Stimulated activated CD8-positive, alpha-beta memory T cell treated with anti-CD3 and anti-CD28 coated beads, Interleukin-4, amount 100 ng/mL, for 24 hours (primary cell): ENCODE measurements at regions not wholly inside any gene's neighbourhood (a gene's known extent, or its start where the extent isn't known, plus 50 kb on each side); places are given as distances from the start of the nearest gene placed in this dataset.
"Not testable (repeated sequence)": the region's sequence is repeated elsewhere in the genome, so short reads cannot be mapped to it uniquely, and the experiment has no call there.

Source experiments
- DNase-seq: peaks from one replicate; pipeline ENCODE4 v3.0.0-alpha.2; 2020; ENCODE audit warnings: low read depth

DNA sequence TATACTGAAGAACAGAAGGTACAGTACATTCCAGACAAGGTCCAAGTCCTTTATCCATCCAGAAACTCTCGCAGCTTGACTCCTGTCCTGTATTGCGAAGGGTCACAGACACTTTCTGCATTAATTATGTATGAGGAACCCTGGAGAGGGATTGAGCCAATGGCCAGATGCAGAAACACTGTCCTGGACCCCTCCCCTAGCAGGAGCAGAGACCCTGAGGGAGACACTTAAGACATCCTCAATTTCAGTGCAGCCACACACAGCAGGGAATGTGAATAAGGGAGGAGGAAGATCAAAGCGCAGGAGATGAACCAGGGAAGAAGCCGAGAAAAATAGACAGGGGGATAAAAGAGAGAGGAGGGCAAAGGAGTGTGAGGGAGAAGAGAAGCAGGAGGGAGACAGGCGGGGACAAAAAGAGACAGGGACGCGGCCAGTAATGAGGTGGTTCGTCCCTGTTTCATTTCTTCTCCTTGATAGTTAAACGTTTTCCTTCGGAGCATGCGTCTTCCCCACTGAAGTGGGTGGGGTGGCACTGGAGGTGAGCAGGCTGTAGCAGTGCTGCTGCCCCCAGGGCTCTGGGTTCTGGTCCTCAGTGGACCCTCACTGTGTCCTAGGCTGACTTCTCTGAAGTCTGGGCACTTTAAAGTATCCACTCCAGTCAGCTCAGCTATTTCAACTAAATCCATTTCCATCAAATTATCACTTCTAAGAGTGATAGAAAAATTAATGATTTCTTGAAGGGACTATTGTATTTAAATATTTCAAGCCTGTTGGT is 356.4 kb upstream of the NOCT start:
- no peak for DNase-seq

DNA sequence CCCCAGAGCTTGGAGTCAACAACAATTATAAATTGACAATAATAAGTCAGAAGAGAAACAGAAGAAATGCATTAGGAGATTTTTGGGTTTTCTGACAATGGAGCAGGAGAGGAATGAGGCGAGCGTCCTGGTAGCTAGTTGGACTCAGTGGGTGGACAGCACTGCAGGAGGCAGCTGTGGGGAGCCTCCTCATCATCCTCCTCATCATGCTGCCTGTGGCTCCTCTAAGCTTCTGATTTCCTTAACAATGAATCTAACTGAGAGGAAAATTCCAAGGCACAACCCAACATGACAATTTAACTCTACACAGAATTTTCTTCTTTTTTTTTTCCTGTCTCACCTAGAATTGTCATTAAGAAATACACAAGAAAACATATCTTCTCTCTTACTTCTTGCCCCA is 357.1 kb upstream of the NOCT start:
- DNase-seq: no peak

DNA sequence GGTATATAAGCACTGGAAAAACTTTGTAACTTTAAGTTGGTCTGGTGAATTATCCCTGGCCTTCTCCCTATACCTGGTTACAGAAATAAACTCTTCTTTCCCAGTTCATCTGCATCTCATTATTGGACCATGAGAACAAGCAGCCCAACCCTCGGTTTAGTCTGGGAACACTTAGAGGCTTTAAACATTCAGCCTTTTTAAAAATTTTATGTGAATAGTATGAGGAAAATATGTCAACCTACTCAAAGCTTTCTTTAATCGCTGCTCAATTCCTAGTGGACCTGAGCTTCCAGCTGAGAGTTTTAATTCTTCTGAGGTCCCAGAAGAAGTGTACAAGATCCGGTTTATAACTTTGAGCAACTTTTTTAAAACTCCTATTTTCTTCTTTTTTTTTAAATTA is 358.6 kb upstream of the NOCT start:
- no peak for DNase-seq

DNA sequence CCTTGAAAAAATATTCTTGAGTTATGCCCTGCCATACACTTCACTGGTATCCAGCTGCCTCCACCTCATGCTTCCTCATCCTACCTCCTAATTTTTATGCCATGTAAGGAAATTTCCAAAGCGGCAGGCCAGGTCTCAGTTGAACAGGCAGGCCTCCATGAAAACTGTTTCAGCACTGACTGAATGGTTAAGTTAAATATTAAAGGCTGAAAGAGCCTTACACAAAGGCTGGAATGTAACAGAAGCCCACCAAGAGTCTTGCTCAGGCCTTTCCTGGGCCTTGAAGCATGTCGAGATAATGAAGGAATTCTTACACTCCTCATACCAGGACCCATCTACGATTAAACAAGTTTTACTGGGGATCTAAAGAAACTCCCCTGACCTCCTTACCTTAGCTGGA is 359.6 kb upstream of the NOCT start:
- no peak for DNase-seq

DNA sequence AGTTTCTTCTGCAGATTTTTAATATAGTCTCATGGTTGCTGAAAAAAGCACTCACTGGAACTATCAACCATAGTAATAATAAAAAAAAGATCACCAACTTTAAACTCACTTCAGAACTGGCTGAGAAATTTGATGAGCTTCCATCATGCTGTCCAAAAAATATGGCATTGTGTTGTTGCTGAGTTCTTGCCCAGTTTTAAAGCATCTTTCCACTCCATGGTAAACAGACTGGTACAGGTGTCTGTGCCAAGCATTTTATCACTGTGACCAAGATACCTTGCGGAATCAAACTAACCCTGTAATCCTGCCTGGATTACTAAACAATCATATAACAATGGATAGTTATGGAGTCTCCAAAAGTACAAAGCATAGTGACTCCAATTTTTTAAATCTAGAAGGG is 360.3 kb upstream of the NOCT start:
- DNase-seq: no peak

DNA sequence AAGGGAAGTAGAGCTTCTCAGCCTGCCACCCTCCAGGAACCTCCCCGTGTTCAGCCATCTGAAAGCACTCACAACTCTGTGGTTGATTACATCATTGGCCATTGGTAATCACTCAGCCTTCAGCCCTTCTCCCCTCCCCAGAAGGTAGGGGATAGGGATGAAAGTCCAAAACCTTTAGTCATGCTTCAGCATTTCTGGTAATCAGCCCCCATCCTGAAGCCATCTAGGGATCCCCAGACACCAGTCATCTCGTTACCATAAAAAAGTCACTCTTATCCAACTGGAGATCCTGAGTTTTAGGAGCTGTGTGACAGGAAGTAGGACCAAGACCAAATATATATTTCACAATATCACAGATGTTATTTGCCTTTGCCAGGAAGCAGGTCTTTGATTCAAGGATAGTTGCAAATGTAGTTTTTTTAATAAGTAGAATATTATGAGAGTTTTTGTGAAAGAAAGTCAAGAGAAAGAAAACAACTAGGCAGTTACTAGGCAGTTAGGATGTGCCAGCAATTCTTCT is 364.6 kb upstream of the NOCT start:
- DNase-seq: no peak

DNA sequence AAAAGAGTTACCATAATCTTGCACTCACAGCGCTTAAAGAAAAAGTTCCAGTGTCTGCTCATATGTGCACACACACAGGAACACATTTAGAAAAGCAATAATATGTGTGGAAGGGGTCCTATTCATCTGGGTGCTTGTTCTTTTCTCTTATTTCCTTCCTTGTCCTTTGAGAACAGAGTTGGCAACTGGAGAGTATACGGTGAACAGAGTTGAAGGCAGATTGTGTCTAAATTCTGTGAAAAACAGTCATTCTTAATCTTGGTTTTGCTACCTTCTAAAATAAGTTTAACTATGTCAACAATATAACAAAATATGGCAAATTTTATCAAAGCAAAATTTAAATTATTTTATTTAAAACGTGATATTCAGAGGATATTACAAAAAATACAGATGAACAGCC is 365.1 kb upstream of the NOCT start:
- DNase-seq: no peak

DNA sequence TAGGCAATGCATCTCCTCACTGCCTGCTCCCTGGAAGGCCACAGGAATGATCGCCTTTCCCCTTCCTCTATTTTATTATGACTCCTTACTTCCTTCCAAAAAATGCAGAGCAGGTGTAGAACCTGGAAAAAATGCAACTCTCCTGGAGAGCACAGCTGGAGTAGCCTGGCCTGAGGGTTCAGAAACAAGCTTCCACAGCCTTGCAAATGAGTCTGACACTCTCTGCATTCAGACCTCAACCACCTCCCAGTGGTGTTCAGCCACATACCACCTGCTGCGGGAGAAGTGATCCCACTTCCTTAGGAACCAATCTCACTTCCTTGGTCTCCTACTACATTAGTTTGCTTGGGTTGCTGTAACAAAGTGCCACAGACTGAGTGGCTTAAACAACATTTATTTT is 368.1 kb upstream of the NOCT start:
- no peak for DNase-seq

DNA sequence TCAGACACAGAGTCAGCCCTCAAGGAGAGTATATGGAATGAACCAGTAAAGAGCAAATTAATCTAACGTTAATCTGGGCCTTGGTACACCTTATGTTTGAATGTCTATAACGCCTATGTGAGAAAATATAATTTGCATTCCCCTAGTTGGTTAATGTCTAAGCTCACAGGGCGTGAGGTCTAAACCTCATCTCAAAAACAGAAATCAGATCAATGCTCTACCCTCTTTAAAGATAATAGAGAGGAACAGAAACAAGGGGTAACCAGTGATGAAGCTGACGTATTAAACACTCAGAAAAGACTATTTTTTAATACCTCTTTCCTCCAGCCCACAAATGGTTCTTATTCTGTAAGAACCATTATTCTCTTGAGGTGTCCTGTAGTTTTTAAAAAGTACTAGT is 369.2 kb upstream of the NOCT start:
- DNase-seq: no peak

DNA sequence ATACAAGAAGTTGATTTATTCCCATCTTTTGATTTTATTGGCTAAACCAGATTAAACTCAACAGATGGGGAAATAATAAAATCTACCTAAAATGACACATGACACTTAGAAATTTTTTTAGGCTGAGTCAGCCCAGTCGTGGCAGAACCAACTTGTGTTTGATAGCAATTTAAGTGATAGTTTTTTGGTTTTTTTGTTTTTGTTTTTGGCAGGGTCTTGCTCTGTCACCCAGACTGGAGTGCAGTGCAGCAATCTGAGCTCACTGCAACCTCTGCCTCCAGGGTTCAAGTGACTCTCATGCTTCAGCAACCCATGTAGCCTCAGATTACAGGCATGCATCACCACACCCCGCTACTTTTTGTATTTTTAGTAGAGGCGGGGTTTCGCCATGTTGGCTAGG is 370.3 kb upstream of the NOCT start:
- DNase-seq: no peak

DNA sequence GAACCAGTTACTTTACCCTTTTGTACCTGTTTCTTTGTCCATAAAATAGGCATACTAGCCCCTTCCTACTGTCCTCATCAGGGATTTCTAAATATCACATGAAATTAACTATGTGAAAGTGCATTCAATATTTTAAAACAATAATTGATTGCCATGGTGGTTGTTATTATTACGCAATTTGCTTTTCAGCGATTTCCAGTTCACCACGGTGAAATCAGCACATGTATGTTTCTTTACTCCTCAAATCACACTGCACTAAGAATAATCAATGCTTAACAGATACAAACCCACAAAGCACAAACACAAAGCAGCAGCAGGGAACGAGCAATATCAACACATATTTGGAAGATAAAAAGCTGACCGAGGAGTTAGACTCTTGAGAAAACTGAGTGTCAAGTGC is 371.3 kb upstream of the NOCT start:
- DNase-seq: no peak

DNA sequence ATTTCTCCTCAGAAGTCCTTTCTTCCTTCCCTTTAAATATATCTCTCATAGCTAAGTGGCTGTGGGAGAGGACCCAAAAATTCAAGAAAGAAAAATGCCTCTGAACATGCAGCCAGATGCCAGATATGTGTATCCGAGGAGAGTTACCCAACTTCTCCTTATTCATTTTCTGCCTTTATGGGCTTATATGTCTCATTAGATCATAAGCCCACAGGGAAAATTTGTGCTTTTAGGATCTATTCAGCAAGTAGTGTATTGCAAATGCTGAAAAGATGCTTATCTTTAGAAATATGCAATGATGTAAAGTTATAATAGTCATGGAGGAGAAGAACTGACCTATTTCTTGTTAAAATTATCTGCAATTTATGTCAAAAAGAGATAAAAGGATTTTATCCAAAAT is 371.8 kb upstream of the NOCT start:
- DNase-seq: no peak

DNA sequence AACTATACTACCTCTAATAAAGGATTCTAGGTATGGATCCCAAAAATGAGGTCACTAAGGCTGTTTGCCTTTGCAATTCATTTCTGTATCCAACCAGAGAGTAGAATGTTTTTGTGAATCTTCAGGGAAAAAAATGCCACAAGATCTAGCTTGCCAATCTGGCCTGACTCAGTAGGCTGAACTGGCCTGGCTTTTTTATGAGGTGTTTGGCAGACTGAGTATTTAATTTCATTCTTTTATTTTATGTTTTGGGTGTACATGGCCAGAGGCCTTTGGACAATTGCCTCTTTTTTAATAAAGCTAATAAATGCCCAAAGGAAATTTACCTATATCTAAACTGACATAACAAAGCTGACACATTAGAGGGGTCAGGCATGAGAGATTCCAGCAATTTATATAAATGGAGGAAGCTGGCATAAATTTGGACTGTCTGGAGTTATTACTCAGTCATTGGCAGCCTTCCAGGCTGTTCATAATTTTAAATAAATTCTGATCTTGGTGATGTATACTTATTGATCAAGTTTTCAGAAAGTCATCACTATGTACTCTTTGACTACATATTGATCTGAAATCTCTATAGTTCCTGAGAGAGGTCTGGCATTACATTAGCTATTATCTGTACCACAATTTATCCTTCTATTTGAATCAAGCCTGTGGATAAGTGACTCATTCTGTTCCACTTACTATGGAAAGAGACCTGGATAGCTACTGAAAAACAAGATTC is 376.4 kb upstream of the NOCT start:
- no peak for DNase-seq

DNA sequence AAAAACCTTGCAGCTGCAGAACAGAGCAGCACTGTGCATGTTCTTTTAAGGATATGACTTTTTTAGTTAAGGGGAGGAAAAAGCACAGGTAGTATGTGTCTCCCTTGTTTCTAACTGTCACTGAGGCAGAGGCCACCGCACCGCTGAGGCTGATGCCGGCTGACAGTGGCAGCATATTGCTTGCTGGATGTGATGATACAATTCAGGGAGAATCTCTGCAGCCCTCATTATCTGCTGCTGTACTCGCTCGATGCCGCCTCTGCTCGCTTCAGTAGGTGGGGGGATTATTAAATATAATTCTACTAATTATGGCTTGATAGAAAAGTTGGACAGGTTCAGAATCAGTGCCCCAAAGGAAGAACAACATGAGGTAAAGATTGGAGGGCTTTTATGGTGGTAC is 378.8 kb upstream of the NOCT start:
- DNase-seq: no peak

DNA sequence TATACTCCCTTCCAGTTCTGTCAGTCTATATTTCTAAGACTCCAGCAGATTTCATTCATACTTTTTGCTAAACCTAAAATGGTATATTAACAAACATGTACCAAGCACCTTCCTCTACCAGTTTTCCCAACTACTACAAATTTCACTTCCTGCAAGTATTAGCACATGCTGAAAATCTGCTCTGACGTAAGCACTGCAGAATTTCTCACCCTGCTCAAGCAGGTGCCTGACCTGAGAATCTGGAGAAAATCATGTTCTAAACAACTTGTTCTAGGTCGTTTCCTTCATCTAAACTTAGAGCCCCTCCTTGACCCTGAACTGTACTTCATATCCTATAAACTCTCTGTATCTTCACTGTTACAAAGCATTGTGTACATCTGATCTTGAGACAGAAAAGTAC is 380.7 kb upstream of the NOCT start:
- no peak for DNase-seq

DNA sequence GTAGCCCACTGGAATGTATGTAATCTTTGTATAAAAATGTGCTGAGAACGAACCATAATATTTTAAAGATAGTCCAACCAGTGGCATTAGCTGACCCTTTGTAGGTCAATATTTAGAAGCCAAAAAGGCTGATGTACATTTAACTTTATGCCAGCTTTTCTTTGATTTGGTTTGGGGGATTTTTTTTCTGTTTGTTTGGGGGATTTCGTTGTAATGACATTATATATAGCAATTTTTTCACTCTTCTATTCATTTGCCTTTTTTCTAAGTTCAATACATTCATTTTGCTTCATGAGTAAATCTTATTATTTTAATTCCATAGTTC is 382.0 kb upstream of the NOCT start:
- no peak for DNase-seq

DNA sequence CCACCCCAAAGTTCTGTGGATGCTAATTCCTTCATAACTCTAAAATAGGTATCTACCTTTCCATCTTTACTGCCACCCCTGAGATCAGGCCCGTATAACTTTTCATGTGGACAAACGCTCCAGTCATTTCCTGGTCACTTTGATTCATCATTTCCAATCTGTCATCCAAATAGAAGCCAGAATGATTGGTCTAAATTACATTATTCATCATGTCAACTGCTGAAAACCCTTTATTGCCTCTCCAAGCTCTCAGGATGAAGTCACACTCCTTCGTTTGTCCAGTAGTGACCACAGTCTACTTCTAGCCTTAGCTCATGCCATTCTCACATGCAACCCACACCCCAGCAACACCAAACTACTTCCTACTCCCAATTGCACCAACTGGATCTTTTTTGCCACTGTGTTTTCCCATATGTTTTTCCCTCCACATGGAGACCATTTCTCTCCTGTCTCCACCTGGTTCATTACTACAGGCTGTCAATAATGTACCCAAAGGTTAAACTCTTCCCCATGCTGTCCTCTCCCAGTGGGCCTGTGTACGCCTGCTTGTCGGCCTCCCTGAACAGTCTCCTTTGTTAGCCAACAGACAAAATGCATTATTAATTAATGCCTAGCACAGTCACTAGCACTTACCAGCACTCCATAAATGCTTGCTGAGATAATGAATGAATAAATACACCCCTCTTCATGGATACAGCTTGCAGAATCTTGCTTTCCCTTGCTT is 382.6 kb upstream of the NOCT start:
- no peak for DNase-seq

DNA sequence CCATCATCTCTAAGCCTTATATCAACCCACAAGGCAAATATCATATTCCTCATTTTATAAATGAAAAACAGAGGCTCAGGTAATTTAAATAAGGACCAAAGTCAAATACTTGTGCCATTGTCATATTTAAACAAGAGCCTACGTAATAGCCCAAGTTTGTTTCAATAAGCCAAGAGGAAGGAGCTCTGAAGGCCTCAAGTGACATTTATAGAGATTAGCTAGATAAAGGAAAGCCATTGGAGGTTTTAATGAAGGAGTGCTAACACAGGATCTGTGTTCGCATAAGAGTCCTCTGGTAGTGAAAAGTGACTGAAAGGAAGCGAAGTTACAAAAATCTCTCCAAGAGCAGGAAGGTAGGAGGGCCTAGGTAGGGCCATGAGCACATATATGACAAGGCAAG is 384.9 kb upstream of the NOCT start:
- DNase-seq: no peak

DNA sequence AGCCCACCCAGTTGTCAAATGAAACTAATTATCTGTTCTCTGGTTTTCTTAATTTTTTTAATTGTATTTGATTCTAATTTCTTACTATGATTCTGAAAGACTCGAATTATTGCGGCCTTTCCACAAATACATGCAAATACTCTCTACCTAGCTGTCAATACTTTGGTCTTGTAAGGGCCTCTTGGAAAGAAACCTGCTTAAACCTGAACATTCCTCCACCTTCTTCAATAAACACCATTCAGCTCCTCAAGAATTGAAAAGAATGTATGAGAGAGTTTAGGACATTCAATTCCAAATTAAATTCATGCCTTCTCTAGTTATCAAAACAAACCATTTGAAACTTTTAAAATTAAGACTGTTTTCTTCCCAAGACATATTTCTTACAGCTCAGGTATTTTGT is 385.9 kb upstream of the NOCT start:
- no peak for DNase-seq

DNA sequence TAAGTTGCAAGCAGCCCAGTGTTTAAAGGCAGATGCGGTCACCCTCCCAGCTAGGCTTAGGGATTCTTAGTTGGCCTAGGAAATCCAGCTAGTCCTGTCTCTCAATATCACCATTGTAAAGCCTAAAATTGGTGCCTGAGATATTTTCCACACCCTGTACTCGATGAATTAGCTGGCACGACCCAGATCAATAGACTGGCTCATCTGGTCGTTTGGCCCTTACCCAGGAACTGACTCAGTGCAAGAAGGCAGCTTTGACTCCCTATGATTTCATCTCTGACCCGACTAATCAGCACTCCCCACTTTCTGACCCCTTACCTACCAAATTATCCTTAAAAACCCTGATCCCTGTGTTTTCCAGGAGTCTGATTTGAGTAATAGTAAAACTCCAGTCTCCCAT is 384.9 kb upstream of the SLC7A11 start:
- no peak for DNase-seq

DNA sequence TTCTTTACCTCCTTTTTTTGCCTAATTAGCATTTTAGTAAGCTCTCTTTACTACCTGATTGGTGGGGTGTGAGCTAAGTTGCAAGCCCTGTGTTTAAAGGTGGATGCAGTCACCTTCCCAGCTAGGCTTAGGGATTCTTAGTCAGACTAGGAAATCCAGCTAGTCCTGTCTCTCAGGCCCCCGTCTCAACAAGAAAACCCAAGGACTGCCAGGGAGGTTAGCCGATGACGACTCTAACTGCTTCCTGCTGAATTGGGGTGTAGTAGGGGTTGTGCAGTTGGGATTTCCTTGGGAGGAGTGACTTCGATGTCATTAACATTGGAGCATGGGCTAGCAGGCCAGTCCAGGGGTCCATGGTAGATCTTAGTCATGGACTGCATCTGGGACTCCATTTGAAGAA is 380.2 kb upstream of the SLC7A11 start:
- DNase-seq: not testable (repeated sequence)

DNA sequence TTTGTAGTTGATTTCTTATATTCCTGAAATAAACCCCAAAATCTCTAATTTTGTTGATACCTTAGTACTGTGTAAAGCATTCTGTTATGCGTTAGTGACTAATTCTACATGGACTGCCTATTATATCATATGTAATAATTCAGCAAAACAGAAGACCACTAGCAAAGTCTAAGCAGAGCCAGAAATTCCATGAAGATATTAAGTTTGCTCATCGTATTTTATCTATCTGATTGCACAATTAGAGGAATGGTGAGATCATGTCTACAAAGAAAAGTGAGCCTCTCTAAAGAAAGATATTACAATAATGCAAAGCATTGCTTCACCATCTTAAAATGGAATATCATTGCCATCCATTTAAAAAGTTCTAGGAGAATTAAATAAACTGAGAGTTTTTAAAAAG is 374.6 kb upstream of the SLC7A11 start:
- no peak for DNase-seq
